ENCODE measurements at regions not wholly inside any gene's neighbourhood (a gene's known extent, or its start where the extent isn't known, plus 50 kb on each side); places are given as distances from the start of the nearest gene placed in this dataset.
"Not testable (repeated sequence)": the region's sequence is repeated elsewhere in the genome, so short reads cannot be mapped to it uniquely, and the experiment has no call there.

DNA sequence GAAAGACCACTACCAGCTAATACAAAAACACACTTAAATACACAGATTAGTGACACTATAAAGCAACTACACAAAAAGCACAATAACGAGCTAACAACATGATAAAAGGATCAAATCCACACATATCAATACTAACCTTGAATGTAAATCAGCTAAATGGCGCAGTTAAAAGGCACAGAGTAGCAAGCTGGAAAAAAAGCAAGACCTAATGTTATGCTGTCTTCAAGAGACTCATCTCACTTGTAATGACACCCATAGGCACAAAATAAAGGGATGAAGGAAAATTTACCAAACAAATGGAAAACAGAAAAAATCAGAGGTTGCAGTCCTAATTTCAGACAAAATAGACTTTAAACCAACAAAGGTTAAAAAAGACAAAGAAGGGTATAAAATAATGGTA, 86.3 kb downstream of the NUS1 start:
- no peak for DNase-seq

GRCh38 chr6:117771403-117771802, 96.1 kb downstream of the NUS1 start:
- DNase-seq, result no peak

GRCh38 chr6:117776441-117776840, 101.2 kb downstream of the NUS1 start:
- no peak for DNase-seq

GRCh38 chr6:117781550-117781949, 106.3 kb downstream of the NUS1 start:
- no peak for DNase-seq

GRCh38 chr6:117783279-117783678, 108.0 kb downstream of the NUS1 start:
- peak in 15 of 51 donors; percentile 0 to 30 (median 7) for DNase-seq

- no peak for DNase-seq
Measured at GRCh38 chr6:117791012-117791411, 115.7 kb downstream of the NUS1 start.

- no peak for DNase-seq
Measured at GRCh38 chr6:117795234-117795633, 111.8 kb upstream of the SLC35F1 start.

GRCh38 chr6:117798819-117799218, 108.2 kb upstream of the SLC35F1 start:
- DNase-seq, result not testable (repeated sequence)

- no peak for DNase-seq
Measured at GRCh38 chr6:117810269-117810668, 96.8 kb upstream of the SLC35F1 start.

- no peak for DNase-seq
Measured at GRCh38 chr6:117817499-117817898, 89.6 kb upstream of the SLC35F1 start.

DNA sequence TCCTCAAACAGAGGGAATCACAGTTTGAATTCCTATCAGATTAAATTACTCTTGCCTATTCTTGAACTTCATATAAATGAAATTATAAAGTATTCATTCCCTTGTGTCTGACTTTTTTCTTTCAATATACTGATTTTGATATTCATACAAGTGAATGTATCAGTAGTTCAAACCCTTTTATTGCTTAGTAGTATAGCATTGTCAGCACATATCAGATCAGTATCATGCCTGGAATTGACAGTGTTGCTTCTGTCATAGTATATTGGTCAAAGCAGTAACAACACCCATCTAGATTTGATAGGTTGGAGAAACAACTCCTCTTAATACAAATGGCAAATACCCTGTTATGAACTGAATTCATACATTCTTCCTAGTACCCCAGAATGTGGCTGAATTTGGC, 89.1 kb upstream of the SLC35F1 start:
- no peak for DNase-seq

GRCh38 chr6:117818449-117818848, 88.6 kb upstream of the SLC35F1 start:
- DNase-seq, result no peak

GRCh38 chr6:117829594-117830319, 77.3 kb upstream of the SLC35F1 start:
- no peak for DNase-seq

- no peak for DNase-seq
Measured at GRCh38 chr6:117837261-117837660, 69.8 kb upstream of the SLC35F1 start.

DNA sequence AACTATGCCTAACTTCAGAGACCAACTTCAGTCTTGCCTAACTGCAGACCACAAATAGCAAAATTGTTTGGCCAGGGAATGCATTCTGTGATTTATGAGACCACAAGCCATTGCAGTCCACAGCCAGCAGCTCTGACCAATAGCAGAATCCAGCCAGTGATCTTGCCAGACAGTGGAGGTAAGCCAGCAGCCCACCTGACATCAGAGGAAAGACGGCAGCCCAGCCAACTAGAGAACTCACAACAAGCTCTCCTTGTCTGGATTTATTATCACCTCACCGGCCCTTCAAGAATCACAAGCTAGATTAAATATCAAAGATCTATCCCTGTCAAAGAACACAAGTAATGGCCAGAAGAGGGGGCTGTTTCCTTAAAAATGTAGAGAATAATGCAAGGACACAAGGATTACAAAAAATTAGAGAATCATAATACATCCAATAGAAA, 66.5 kb upstream of the SLC35F1 start:
- no peak for DNase-seq

DNA sequence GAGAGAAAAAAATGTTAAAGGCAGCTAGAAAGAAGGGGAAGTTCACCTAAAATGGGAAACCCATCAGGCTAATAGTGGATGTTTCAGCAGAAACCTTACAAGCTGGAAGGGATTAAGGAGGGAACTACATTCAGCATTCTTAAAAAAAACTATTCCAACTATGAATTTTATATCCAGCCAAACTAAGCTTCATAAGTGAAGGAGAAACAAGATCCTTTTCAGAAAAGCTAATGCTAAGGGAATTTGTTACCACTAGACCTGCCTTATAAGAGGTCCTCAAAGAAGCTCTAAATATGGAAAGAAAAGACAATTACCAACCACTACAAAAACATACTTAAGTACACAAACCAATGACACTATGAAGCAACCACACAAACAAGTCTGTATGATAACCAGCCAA, 59.2 kb upstream of the SLC35F1 start:
- DNase-seq, result no peak

GRCh38 chr6:117849087-117849486, 58.0 kb upstream of the SLC35F1 start:
- DNase-seq, result no peak
